GM21529 (cell line): ENCODE measurements at regions not wholly inside any gene's neighbourhood (a gene's known extent, or its start where the extent isn't known, plus 50 kb on each side); places are given as distances from the start of the nearest gene placed in this dataset.
"Not testable (repeated sequence)": the region's sequence is repeated elsewhere in the genome, so short reads cannot be mapped to it uniquely, and the experiment has no call there.

Source experiments
- ATAC-seq: cut with Tn5 transposase; IDR thresholded peaks from one replicate; pipeline ENCODE4 v1.9.1; 2021; ENCODE audit not compliant: unreplicated experiment

DNA sequence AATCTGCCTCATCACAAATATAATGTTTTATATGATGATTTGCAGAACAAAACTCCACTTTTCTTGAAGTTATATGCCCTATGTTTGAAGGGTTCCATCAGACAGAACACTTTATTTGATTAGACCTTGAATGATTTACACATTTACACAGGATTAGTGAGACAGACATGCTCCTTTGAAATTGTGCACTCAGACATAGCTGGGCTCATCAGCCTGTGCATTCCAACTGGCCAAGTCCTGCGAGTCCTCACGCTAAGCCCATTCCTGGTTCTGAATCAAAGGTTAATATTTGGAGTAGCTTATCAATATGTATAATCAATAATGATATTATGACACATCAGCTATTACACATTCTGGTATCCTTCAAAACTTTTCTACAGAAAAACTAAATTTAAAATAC lies 173.6 kb downstream of the MBL2 start:
- ATAC-seq: no peak

DNA sequence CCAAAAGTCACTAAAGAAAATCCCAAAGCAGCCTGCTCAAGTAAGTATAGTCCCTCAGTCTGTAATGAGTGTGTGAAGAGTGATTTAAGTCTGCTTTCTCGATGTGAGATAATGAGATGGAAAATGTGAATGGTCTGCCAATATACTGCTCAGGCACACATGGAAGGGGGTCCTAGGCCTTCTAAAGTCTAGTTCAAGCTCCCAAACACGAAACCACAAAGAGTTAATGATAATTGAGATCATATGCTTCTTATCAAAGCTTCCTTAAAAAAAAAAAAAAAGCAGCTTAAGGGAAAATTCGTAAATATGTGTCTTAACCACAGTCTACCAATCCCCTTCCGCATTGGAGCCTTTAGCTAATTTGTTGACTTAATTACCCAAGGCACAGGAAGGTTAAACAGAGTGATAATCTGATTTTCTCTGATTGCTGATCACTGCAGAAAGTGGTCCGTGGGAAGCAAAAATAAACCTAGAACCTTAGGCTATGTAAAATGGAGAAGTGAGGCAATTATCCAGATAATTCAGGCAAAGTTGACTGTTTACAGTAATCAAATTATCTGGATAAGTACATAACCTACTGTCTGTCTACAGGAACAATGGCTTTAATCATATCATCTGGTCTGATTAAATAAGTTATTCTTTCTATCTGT lies 172.9 kb downstream of the MBL2 start:
- no peak for ATAC-seq

DNA sequence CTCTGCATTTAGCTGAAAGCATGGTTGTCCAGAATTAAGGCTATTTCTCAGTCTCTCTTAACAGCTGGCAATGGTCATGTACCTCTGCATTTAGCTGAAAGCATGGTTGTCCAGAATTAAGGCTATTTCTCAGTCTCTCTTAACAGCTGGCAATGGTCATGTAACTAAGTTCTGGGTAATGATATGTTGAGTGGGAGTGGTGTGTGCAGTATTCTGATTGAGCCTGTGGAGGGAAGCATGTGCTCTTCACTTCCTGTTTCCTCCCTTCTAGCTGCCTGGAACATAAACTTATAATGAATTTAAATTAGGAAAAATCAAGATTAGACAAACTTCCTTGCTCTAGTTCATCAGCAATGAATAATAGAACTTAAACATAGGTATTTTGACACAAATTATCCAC lies 168.5 kb downstream of the MBL2 start:
- ATAC-seq: not testable (repeated sequence)

GRCh38 chr10:52609071-52609470 lies 163.5 kb downstream of the MBL2 start:
- ATAC-seq: no peak

DNA sequence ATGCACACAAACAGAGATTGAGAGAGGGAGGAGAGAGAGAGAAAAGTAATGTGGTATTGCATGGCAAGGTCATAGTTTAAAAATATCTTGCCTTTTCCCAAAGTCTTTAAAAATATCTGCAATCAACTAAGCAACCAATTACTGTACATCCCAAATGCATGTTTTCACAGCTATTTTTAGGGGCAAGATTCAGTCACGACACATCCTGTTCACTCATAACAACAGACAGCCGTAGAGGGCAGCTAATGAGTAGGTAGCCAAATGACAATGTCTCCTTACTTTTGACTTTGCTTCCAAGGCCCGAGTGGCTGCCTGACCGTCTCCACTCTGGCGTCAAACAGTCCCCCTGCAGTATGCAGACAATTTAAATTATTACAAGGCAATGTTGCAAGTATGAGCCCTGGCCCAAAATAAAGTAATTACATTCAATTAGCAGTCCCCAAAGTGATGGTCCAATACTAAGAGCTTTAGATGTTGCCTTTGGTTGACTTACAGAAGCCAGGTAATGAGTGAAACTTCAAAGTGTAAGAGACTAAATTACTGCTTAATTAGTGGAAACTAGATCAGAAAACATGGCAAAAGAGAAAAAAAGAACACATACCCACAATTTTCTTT lies 162.9 kb downstream of the MBL2 start:
- no peak for ATAC-seq

DNA sequence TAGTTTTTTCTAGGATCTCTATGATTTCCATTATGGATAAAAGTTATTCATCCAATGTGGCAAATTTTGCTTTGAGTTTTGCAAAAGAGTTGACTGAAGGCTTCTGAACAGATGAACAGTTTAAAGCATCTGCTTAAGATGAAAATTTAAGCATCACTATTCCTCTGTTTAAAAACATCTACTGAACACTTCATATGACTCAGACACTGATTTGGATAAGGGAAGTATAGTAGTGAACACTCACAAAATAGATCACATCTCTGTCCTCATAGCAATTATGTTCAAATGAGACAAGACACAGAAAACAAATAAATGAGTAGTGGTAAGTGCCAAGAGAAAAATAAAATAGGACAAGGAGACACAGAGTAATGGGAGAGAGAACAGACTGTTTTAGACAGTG lies 157.3 kb downstream of the MBL2 start:
- no peak for ATAC-seq

GRCh38 chr10:52615756-52616394 lies 156.7 kb downstream of the MBL2 start:
- no peak for ATAC-seq

GRCh38 chr10:52616395-52616764 lies 156.2 kb downstream of the MBL2 start:
- no peak for ATAC-seq

DNA sequence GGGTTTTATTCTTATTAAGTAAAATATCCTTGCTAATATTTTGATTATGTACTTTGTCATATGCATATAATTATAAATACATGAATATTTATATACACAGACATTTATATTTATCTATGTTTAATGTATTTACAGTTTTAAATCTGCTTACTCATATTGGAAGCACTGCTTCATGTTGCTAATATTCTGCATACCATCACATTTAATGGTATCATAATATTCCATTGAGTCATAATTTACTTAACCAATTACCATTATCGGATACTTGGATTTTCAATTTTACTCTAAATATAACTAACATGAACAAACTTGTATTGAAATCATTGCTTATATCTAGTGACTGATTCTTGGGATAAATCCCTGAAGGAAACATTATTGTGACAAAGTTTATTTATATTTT lies 155.2 kb downstream of the MBL2 start:
- ATAC-seq: no peak

DNA sequence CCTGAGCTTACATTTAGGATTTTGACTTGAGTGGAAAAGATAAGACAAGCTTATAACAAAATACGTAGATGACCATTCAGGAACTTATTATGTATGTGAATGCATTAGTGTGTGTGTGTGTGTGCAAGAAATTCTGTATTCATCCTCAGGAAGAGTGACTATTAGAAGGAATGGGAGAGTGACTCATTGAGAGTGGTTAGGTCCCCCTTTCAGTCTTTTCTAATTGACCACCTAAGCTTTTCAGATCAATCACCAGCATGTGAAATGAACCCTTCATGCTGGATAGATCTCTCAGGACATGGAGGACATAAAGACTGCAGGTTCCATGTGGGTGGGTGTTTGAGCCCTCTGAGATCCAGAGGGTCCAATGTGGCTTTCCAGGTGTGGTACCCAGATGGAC lies 153.5 kb downstream of the MBL2 start:
- ATAC-seq: no peak

DNA sequence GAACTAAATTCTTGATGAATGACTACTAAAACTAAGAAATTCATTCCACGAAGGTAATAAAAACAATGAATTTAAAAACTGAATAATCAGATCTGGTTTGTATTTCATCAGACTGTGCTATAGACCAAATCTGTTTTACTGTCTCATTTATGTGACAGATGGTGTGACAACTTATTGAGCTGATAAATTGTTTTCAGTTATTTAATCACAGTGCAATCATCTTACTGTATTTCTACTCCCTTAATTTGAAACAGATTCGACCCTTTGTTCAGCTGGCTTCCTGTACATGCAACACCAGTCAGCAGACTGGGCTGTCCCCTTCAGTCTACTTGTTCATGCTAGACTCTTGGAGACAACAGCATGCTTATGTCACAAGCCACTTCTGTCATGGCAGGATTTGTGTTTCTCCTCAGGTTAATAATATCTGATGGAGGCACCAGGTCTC lies 150.9 kb downstream of the MBL2 start:
- ATAC-seq: no peak

GRCh38 chr10:52623761-52624160 lies 148.8 kb downstream of the MBL2 start:
- ATAC-seq: no peak

GRCh38 chr10:52627279-52627678 lies 145.3 kb downstream of the MBL2 start:
- no peak for ATAC-seq

DNA sequence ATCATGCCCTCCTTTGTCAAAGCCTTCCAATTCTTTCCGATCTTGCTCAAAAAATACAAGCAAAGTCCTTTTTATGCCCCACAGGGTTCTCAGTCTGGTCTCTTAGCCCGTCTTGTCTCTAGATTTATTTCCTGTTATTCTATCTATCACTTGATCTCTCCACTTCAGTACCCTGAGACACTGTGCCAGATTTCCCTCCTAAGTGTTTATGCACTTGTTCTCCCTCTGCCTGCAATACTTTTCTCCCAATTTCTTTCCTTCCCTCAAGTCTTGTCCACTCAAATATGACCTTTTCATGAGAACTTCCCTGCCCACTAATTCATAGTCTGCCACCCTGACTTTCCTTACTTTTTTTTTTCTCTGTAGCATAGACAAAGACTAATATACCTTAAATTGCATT lies 141.4 kb downstream of the MBL2 start:
- ATAC-seq: no peak

DNA sequence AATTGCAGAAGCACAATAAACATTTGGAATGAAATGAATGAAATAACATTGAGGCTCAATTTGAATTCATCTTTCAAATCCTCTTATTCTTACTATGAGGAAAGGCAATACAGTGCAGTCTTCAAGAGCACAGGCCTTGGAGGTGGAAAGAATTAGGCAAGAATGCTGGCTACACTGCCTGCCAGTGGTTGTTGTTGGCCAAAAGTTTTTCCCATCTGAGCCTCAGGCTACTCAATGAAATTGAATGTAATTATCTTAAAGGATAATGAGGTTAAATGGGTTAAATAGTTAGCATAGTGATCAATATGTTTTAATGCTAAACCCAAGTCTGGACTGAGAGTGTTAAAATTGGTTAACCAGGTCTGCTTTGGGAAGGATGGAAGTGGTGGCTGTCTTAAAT lies 140.9 kb downstream of the MBL2 start:
- no peak for ATAC-seq

GRCh38 chr10:52632591-52632990 lies 140.0 kb downstream of the MBL2 start:
- ATAC-seq: no peak

DNA sequence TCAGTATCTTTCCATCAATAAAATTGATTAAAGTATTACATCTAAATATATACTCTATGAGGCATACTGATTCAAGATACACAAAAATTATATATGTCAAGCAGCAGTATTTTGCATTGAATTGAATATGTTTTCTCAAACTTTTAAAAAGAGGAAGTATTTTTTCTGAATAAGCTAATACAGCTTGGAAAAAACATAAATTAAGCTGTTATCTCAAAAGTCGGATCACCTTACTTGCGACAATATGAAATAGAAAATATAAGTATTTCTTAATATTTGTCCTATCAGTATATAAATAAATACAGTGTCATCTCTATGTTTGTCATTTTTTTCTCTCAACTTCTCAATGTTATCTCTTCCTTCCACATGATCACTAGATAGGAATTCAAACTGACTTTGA lies 139.3 kb downstream of the MBL2 start:
- no peak for ATAC-seq

DNA sequence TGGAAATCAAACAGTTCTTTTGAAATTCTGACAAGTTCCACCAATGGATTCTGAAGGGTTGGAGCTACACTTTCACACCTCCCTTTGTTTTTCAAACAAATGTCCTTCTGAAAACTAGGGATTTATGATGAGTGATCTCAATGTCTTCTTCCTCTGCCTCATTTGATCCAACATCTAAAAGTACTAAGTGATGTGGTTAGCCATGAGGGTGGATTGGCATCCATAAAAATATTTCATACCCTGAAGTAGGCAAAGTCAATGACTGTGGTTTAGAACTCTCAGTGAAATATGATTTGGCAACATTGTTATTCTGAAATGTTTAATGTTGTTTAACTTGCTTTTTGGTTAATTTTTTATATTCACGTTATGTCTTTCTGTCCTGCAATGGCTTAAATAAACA lies 136.9 kb downstream of the MBL2 start:
- ATAC-seq: no peak

- no peak for ATAC-seq
Measured at GRCh38 chr10:52636874-52637273, 135.7 kb downstream of the MBL2 start.

- ATAC-seq: no peak
Measured at GRCh38 chr10:52637592-52637991, 135.0 kb downstream of the MBL2 start.

DNA sequence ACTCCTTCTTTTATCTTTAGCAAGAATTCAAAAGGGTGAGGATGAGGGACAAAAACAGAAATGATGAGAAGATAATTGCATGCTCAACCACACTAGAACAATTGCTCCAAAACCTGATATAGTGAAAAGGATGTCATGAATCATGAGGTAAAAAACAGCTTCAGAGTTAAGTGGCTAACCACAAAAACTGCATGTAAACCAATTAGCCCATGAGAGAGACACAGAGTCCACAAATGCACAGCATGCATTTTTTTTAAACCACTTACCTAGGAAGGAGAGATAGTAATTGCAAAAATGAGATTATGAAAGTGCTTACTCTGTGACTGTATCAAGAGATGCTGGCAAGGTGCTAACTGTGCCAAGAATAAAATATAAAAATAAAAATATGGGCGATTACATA lies 132.9 kb downstream of the MBL2 start:
- ATAC-seq: no peak

DNA sequence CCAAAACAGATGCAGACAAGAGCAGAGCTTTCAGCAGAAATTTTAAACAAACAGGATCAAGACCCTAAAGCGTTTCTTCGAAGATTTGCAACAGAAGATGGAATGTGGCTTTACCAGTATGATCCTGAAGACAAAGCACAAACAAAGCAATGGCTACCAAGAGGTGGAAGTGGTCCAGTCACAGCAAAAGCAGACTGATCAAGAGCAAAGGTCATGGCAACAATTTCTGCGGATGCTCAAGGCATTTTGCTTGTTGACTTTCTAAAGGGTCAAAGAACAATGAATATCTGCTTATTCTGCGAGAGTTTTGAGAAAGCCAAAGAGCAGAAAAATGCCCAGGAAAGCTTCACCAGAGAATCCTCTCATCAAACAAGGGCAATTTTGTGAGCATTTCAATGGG lies 130.4 kb downstream of the MBL2 start:
- ATAC-seq: no peak
